HG03354 (cell line): ENCODE measurements at regions not wholly inside any gene's neighbourhood (a gene's known extent, or its start where the extent isn't known, plus 50 kb on each side); places are given as distances from the start of the nearest gene placed in this dataset.

Experiments
- ATAC-seq: cut with Tn5 transposase; IDR thresholded peaks from one replicate; pipeline ENCODE4 v1.9.1; 2021; ENCODE audit warnings: mild to moderate bottlenecking; ENCODE audit not compliant: unreplicated experiment, poor library complexity, severe bottlenecking

- no peak for ATAC-seq
These were observed 506.6 kb downstream of the EFNB2 start for GRCh38 chr13:106028911-106029310.

GRCh38 chr13:106011600-106011999 lies 523.9 kb downstream of the EFNB2 start:
- ATAC-seq = no peak

- no peak for ATAC-seq
These were observed 524.6 kb downstream of the EFNB2 start for GRCh38 chr13:106010836-106011235.

GRCh38 chr13:106008540-106008939 lies 526.9 kb downstream of the EFNB2 start:
- no peak for ATAC-seq

GRCh38 chr13:106007156-106007555 lies 528.3 kb downstream of the EFNB2 start:
- no peak for ATAC-seq

DNA sequence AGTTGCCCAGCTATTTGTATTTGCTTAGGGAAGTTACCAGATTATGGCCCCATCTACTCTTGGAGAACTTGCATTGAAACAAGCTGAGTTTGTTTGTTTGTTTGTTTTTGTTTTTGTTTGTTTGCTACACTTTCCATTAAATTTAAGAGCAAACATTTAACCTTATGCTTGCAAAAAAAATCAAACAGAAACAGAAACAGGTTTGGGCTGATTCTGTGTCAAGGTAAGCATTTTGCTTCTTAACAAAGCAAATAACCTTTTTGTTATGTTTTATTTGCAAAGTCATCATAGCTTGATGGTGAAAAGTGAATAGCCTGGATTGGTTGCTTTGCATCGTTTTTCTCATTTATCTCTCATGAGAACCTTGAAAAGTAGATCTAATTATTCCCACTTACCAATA lies 531.8 kb downstream of the EFNB2 start:
- ATAC-seq = no peak

GRCh38 chr13:106001443-106001842 lies 534.0 kb downstream of the EFNB2 start:
- ATAC-seq = no peak

- ATAC-seq = no peak
These were observed 537.6 kb downstream of the EFNB2 start for GRCh38 chr13:105997581-105998550.

- no peak for ATAC-seq
These were observed 539.0 kb downstream of the EFNB2 start for GRCh38 chr13:105996391-105997025.

DNA sequence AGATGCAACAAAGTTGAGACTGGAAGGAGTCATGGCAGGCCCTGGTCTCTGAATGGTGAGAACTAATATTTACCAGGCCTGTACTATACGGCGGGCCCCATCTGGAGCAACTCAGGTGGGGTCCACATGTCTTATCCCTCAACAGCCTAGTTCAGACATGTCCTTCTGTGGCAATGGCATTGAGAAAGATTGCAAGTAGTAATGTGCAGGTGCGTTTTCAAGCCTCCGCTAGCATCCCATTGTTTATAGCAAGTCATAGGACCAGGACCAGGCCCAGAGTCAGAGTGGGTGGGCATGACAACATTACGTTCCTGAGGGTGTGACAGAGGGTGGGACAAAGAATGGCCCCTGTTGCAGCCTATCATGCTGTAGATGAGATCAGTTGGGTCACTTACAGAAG lies 541.1 kb downstream of the EFNB2 start:
- ATAC-seq = no peak

DNA sequence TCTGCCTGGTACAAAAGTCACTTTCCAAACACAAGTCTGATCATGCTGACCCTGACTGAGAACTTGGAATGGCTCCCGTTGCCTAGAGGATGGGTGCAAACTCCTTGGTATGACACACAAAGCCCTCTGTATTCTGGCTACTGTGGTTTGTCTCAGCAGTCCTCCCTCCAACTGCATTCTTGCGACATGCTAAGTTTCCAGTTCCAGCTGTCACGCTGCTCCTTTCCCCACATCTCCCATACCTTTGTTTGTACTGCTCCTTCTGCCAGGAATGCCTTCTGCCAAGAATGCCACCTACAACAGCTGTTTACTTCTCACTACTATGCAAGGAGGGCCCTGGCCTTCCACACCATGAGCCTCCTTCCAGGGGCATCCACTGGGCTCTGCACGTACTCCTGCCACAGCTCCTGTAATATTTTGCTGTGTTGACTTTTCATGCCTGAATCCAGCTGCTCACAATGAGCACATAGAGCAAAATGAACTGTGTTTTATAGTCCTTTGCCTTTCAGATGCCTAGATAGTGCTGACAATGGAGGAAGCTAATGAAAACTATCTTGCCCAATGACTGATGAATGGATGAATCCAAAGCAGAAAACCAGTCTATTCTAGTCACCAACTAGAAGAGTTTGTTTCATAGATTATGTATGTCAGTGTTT lies 543.7 kb downstream of the EFNB2 start:
- no peak for ATAC-seq

- ATAC-seq = no peak
These were observed 544.3 kb downstream of the EFNB2 start for GRCh38 chr13:105991131-105991530.

DNA sequence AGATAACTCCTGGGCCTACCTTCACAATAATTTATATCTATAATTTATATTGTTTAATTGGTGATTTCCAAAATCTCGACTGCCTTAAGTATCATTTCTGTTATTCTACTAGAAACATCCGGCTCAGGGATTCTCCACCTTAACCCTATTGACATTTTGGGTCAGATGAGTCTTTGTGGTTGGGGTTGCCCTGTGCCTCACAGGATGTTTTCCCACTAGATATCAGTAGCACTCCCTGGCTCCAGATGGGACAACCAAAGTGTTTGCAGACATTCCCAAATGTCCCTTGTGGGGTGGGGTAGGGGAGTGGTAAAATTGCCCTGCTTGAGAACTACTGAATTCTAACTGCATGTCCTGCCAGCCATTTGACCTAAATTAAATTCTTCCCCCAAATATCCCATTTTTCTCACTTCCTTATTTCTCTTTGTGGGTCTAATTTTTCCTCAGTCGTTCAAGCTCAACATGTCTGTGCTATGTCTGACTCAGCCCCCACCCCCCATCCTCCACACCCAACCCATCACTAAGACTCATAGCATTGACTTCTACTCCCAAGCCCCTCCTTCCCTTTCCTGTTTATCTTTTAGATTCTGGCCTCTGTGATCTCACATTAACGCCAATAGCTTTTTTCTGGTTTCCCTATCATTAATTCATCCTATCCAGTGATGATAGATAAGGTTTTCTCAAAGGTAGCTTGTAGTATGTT lies 545.1 kb downstream of the EFNB2 start:
- ATAC-seq = no peak

GRCh38 chr13:105984646-105985045 lies 550.8 kb downstream of the EFNB2 start:
- ATAC-seq = no peak

DNA sequence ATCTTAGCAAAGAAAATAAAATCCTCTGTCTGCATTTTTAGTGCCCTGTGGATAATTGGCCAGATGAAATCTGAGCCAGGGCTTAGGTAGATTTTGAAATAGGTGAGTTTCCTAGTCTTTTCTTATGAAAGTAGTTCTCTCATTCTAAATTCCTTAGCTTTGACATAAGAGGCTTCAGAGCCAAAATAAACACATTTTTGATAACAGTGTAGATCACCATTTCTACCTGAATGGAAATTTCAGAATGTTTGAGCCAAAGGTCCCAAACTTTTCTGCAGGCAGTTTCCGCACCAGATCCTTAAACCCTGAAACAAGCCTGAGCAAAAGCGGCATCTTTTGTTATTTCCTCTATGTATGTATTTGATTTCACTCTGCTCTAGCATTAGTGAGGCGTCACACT lies 551.2 kb downstream of the EFNB2 start:
- ATAC-seq = no peak

GRCh38 chr13:105982219-105982930 lies 553.1 kb downstream of the EFNB2 start:
- no peak for ATAC-seq

- no peak for ATAC-seq
These were observed 556.1 kb downstream of the EFNB2 start for GRCh38 chr13:105979131-105980011.

- ATAC-seq = no peak
These were observed 561.1 kb downstream of the EFNB2 start for GRCh38 chr13:105974380-105974779.
